ENCODE measurements at regions not wholly inside any gene's neighbourhood (a gene's known extent, or its start where the extent isn't known, plus 50 kb on each side); places are given as distances from the start of the nearest gene placed in this dataset.
"Not testable (repeated sequence)": the region's sequence is repeated elsewhere in the genome, so short reads cannot be mapped to it uniquely, and the experiment has no call there.

DNA sequence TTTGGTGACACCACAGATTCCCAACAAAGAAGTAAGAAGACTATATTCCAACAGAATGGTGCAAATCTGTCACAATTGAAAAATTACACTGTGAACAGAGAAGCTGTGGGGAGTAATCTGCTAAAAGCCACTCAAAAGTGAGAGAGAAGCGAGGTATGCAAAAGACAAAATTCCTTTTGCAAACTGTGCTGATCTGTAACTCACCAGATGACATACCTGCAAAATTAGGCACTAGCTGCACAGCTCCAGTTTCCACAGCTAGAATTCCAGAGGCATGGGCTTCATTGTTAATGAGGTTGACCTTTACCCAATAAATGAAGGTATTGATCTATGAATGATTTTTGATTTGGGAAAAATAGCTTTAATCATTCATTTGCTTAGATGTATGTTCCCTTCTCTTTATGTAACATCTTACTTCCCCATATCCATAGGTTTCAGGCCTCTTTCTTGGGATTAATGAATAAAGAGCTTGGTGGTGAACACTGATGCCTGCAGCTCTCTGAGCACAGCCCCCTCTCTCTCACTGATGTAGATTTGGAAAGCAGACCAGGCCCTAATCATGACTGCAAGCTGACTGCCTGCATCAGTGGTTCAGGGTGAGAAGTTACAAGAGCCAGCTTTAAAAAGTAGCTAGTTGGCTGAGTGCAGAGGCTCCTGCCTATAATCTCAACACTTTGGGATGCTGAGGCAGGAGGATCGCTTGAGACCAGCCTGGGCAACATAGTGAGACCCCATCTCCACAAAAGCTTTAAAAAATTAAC lies 85.2 kb downstream of the LACC1 start:
- Histone ChIP-seq H3K4me3 (ENCODE audit: low read length) (no peak overlapping the region), H3K4me1 (ENCODE audit: control insufficient read depth, insufficient read depth, low read length) (no peaks in the 10 kb centered on the region), H3K27me3 (ENCODE audit: control insufficient read depth, insufficient read depth, low read length, poor library complexity, severe bottlenecking) (no peaks in the 10 kb centered on the region), H3K27ac (ENCODE audit: low read depth, low read length) (no peak overlapping the region), H3K9ac (ENCODE audit: extremely low read depth, low read length, poor library complexity, severe bottlenecking) (no peak overlapping the region), H3K36me3 (ENCODE audit: control insufficient read depth, insufficient read depth, low read length) (no peaks in the 10 kb centered on the region), H3K9me3 (ENCODE audit: control insufficient read depth, low read length) (no peaks in the 10 kb centered on the region)
- no peak overlapping the region for H3K27ac Mint-ChIP-seq
- H3K4me3 Mint-ChIP-seq = no peak overlapping the region
- DNase-seq = no peak
- H3K27me3 Mint-ChIP-seq (ENCODE audit: insufficient read depth) = no peaks in the 10 kb centered on the region
- peaks cover 5% of the 10 kb centered on the region for H3K36me3 Mint-ChIP-seq (ENCODE audit: low read depth)
- peaks cover 16% of the 10 kb centered on the region for H3K9me3 Mint-ChIP-seq
- TF ChIP-seq, protein P1, sequence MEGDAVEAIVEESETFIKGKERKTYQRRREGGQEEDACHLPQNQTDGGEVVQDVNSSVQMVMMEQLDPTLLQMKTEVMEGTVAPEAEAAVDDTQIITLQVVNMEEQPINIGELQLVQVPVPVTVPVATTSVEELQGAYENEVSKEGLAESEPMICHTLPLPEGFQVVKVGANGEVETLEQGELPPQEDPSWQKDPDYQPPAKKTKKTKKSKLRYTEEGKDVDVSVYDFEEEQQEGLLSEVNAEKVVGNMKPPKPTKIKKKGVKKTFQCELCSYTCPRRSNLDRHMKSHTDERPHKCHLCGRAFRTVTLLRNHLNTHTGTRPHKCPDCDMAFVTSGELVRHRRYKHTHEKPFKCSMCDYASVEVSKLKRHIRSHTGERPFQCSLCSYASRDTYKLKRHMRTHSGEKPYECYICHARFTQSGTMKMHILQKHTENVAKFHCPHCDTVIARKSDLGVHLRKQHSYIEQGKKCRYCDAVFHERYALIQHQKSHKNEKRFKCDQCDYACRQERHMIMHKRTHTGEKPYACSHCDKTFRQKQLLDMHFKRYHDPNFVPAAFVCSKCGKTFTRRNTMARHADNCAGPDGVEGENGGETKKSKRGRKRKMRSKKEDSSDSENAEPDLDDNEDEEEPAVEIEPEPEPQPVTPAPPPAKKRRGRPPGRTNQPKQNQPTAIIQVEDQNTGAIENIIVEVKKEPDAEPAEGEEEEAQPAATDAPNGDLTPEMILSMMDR (conservative IDR thresholded peaks at IDR 0.05) = no peak
- 92 to 96% methylated on average over 2 of the region's 2 CpGs for WGBS, 2 experiments (ENCODE audit: insufficient coverage in 1 of 2, insufficient read length in 1 of 2)
- H3K4me1 Mint-ChIP-seq = peaks cover 8% of the 10 kb centered on the region

DNA sequence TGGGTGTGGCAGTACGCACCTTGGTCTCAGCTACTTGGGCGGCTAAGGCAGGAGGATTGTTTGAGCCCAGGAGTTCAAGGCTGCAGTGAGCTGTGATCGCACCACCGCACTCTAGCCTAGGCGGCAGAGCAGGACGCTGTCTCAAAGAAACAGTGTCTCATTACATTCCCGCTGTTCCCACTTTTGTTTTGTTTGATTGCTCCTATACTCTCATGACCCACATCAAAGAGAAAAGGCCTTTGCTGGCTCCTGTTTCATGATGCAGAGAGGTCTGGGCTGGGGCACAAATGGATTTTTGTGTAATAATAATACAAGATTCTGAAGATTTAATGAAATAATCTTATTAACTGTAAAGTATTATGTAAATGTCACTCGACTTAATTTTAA lies 85.7 kb downstream of the LACC1 start:
- Histone ChIP-seq H3K27me3 (ENCODE audit: control insufficient read depth, insufficient read depth, low read length, poor library complexity, severe bottlenecking) (no peaks in the 10 kb centered on the region), H3K4me3 (ENCODE audit: low read length) (no peak overlapping the region), H3K36me3 (ENCODE audit: control insufficient read depth, insufficient read depth, low read length) (no peaks in the 10 kb centered on the region), H3K9ac (ENCODE audit: extremely low read depth, low read length, poor library complexity, severe bottlenecking) (no peak overlapping the region), H3K9me3 (ENCODE audit: control insufficient read depth, low read length) (no peaks in the 10 kb centered on the region), H3K4me1 (ENCODE audit: control insufficient read depth, insufficient read depth, low read length) (no peaks in the 10 kb centered on the region), H3K27ac (ENCODE audit: low read depth, low read length) (no peak overlapping the region)
- Mint-ChIP-seq H3K27me3 (ENCODE audit: insufficient read depth) (no peaks in the 10 kb centered on the region), H3K27ac (no peak overlapping the region), H3K9me3 (peaks cover 20% of the 10 kb centered on the region), H3K4me1 (peaks cover 8% of the 10 kb centered on the region), H3K36me3 (ENCODE audit: low read depth) (peaks cover 7% of the 10 kb centered on the region), H3K4me3 (no peak overlapping the region)
- DNase-seq = no peak
- TF ChIP-seq, protein P1 (conservative IDR thresholded peaks at IDR 0.05) = no peak
- 95 to 96% methylated on average over 4 to 8 of the region's 8 CpGs for WGBS, 2 experiments (ENCODE audit: insufficient coverage in 1 of 2, insufficient read length in 1 of 2)

DNA sequence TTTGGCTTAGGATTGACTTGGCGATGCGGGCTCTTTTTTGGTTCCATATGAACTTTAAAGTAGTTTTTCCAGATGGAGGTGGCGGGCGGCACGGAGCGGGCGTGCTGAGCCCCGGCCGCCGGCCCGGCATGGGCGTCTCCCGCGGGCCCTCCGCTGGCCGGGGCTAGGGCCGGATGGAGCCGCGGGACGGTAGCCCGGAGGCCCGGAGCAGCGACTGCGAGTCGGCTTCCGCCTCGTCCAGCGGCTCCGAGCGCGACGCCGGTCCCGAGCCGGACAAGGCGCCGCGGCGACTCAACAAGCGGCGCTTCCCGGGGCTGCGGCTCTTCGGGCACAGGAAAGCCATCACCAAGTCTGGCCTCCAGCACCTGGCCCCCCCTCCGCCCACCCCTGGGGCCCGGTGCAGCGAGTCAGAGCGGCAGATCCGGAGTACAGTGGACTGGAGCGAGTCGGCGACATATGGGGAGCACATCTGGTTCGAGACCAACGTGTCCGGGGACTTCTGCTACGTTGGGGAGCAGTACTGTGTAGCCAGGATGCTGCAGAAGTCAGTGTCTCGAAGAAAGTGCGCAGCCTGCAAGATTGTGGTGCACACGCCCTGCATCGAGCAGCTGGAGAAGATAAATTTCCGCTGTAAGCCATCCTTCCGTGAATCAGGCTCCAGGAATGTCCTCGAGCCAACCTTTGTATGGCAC lies 88.7 kb downstream of the LACC1 start:
- DNase-seq; H3K36me3 Mint-ChIP-seq (ENCODE audit: low read depth); H3K4me3 ChIP-seq (ENCODE audit: low read length); H3K27ac ChIP-seq (ENCODE audit: low read depth, low read length); H3K4me1 Mint-ChIP-seq; H3K4me1 ChIP-seq (ENCODE audit: control insufficient read depth, insufficient read depth, low read length); H3K36me3 ChIP-seq (ENCODE audit: control insufficient read depth, insufficient read depth, low read length); H3K27me3 ChIP-seq (ENCODE audit: control insufficient read depth, insufficient read depth, low read length, poor library complexity, severe bottlenecking); H3K27me3 Mint-ChIP-seq (ENCODE audit: insufficient read depth); H3K9me3 ChIP-seq (ENCODE audit: control insufficient read depth, low read length); H3K4me3 Mint-ChIP-seq; H3K27ac Mint-ChIP-seq; H3K9ac ChIP-seq (ENCODE audit: extremely low read depth, low read length, poor library complexity, severe bottlenecking): not testable (repeated sequence)
- H3K9me3 Mint-ChIP-seq = peaks cover 27% of the 10 kb centered on the region
- 89 to 92% methylated on average over 32 to 52 of the region's 63 CpGs for WGBS, 2 experiments (ENCODE audit: insufficient coverage in 1 of 2, insufficient read length in 1 of 2)

DNA sequence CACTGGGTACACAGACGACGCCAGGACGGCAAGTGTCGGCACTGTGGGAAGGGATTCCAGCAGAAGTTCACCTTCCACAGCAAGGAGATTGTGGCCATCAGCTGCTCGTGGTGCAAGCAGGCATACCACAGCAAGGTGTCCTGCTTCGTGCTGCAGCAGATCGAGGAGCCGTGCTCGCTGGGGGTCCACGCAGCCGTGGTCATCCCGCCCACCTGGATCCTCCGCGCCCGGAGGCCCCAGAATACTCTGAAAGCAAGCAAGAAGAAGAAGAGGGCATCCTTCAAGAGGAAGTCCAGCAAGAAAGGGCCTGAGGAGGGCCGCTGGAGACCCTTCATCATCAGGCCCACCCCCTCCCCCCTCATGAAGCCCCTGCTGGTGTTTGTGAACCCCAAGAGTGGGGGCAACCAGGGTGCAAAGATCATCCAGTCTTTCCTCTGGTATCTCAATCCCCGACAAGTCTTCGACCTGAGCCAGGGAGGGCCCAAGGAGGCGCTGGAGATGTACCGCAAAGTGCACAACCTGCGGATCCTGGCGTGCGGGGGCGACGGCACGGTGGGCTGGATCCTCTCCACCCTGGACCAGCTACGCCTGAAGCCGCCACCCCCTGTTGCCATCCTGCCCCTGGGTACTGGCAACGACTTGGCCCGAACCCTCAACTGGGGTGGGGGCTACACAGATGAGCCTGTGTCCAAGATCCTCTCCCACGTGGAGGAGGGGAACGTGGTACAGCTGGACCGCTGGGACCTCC lies 89.4 kb downstream of the LACC1 start:
- not testable (repeated sequence) for H3K4me1 Mint-ChIP-seq; H3K27ac Mint-ChIP-seq; H3K9ac ChIP-seq (ENCODE audit: extremely low read depth, low read length, poor library complexity, severe bottlenecking); H3K36me3 Mint-ChIP-seq (ENCODE audit: low read depth); H3K4me1 ChIP-seq (ENCODE audit: control insufficient read depth, insufficient read depth, low read length); H3K36me3 ChIP-seq (ENCODE audit: control insufficient read depth, insufficient read depth, low read length); H3K27me3 ChIP-seq (ENCODE audit: control insufficient read depth, insufficient read depth, low read length, poor library complexity, severe bottlenecking); DNase-seq; H3K9me3 ChIP-seq (ENCODE audit: control insufficient read depth, low read length); H3K4me3 Mint-ChIP-seq; H3K27me3 Mint-ChIP-seq (ENCODE audit: insufficient read depth); H3K27ac ChIP-seq (ENCODE audit: low read depth, low read length); H3K4me3 ChIP-seq (ENCODE audit: low read length)
- 90% methylated on average over 17 to 33 of the region's 33 CpGs for WGBS, 2 experiments (ENCODE audit: insufficient coverage in 1 of 2, insufficient read length in 1 of 2)
- H3K9me3 Mint-ChIP-seq = peaks cover 27% of the 10 kb centered on the region

DNA sequence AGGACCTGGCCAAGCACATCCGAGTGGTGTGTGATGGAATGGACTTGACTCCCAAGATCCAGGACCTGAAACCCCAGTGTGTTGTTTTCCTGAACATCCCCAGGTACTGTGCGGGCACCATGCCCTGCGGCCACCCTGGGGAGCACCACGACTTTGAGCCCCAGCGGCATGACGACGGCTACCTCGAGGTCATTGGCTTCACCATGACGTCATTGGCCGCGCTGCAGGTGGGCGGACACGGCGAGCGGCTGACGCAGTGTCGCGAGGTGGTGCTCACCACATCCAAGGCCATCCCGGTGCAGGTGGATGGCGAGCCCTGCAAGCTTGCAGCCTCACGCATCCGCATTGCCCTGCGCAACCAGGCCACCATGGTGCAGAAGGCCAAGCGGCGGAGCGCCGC lies 90.2 kb downstream of the LACC1 start:
- H3K4me3 ChIP-seq (ENCODE audit: low read length); H3K9ac ChIP-seq (ENCODE audit: extremely low read depth, low read length, poor library complexity, severe bottlenecking); H3K27me3 ChIP-seq (ENCODE audit: control insufficient read depth, insufficient read depth, low read length, poor library complexity, severe bottlenecking); DNase-seq; H3K27ac ChIP-seq (ENCODE audit: low read depth, low read length); H3K36me3 ChIP-seq (ENCODE audit: control insufficient read depth, insufficient read depth, low read length); H3K4me1 Mint-ChIP-seq; H3K27me3 Mint-ChIP-seq (ENCODE audit: insufficient read depth); H3K4me1 ChIP-seq (ENCODE audit: control insufficient read depth, insufficient read depth, low read length); H3K9me3 ChIP-seq (ENCODE audit: control insufficient read depth, low read length); H3K4me3 Mint-ChIP-seq; H3K27ac Mint-ChIP-seq; H3K36me3 Mint-ChIP-seq (ENCODE audit: low read depth): not testable (repeated sequence)
- peaks cover 27% of the 10 kb centered on the region for H3K9me3 Mint-ChIP-seq
- WGBS, 2 experiments (ENCODE audit: insufficient coverage in 1 of 2, insufficient read length in 1 of 2) = 89 to 96% methylated on average over 8 to 27 of the region's 27 CpGs

All from endodermal cell (in vitro differentiated cells).